Mucosa of gallbladder (tissue), 1 donor: ENCODE measurements at regions not wholly inside any gene's neighbourhood (a gene's known extent, or its start where the extent isn't known, plus 50 kb on each side); places are given as distances from the start of the nearest gene placed in this dataset.
"Not testable (repeated sequence)": the region's sequence is repeated elsewhere in the genome, so short reads cannot be mapped to it uniquely, and the experiment has no call there.

Source experiments
- DNase-seq: peaks from one replicate; pipeline ENCODE4 v3.0.0-alpha.2; 2020; ENCODE audit warnings: low spot score
- donor health status: DM: no; HTN: no; CAD: no.

GRCh38 chr1:65584399-65584798 is 163.9 kb downstream of the LEPR start:
- no peak for DNase-seq

GRCh38 chr1:65590279-65590678 is 169.8 kb downstream of the LEPR start:
- DNase-seq: no peak

- no peak for DNase-seq
Measured at GRCh38 chr1:65593516-65593915, 173.0 kb downstream of the LEPR start.

GRCh38 chr1:65595724-65596123 is 175.3 kb downstream of the LEPR start:
- DNase-seq: no peak

- DNase-seq: no peak
Measured at GRCh38 chr1:65596768-65597167, 176.3 kb downstream of the LEPR start.

GRCh38 chr1:65605621-65606020 is 185.2 kb downstream of the LEPR start:
- DNase-seq: no peak

GRCh38 chr1:65606426-65606825 is 186.0 kb downstream of the LEPR start:
- DNase-seq: no peak

GRCh38 chr1:65613884-65614283 is 178.8 kb upstream of the PDE4B start:
- DNase-seq: no peak

GRCh38 chr1:65615859-65616258 is 176.8 kb upstream of the PDE4B start:
- no peak for DNase-seq

- not testable (repeated sequence) for DNase-seq
Measured at GRCh38 chr1:65621721-65622120, 171.0 kb upstream of the PDE4B start.

GRCh38 chr1:65623895-65624294 is 168.8 kb upstream of the PDE4B start:
- DNase-seq: no peak

- DNase-seq: no peak
Measured at GRCh38 chr1:65625528-65625927, 167.2 kb upstream of the PDE4B start.

- DNase-seq: no peak
Measured at GRCh38 chr1:65626003-65626402, 166.7 kb upstream of the PDE4B start.

GRCh38 chr1:65629788-65630187 is 162.9 kb upstream of the PDE4B start:
- no peak for DNase-seq

GRCh38 chr1:65630855-65631254 is 161.8 kb upstream of the PDE4B start:
- DNase-seq: no peak

GRCh38 chr1:65632235-65632634 is 160.5 kb upstream of the PDE4B start:
- no peak for DNase-seq

- DNase-seq: no peak
Measured at GRCh38 chr1:65640046-65640445, 152.6 kb upstream of the PDE4B start.

- DNase-seq: not testable (repeated sequence)
Measured at GRCh38 chr1:65649185-65649584, 143.5 kb upstream of the PDE4B start.

GRCh38 chr1:65650682-65651081 is 142.0 kb upstream of the PDE4B start:
- no peak for DNase-seq

- not testable (repeated sequence) for DNase-seq
Measured at GRCh38 chr1:65654526-65654925, 138.2 kb upstream of the PDE4B start.

GRCh38 chr1:65657609-65658008 is 135.1 kb upstream of the PDE4B start:
- not testable (repeated sequence) for DNase-seq

- no peak for DNase-seq
Measured at GRCh38 chr1:65658122-65658521, 134.6 kb upstream of the PDE4B start.

- DNase-seq: no peak
Measured at GRCh38 chr1:65668368-65668767, 124.3 kb upstream of the PDE4B start.

- no peak for DNase-seq
Measured at GRCh38 chr1:65670518-65670917, 122.2 kb upstream of the PDE4B start.

GRCh38 chr1:65674522-65674921 is 118.2 kb upstream of the PDE4B start:
- no peak for DNase-seq
